OCI-LY3 (cell line): ENCODE measurements at regions not wholly inside any gene's neighbourhood (a gene's known extent, or its start where the extent isn't known, plus 50 kb on each side); places are given as distances from the start of the nearest gene placed in this dataset.

Source experiments
- CTCF ChIP-seq: fragments of 200-600, 300-600 bp; sonication (generic); IDR thresholded peaks from 2 replicates; pipeline ENCODE4 v1.5.1; 2014; ENCODE audit warnings: antibody characterized with exemption, low read length, low read depth
- EZH2phosphoT487 ChIP-seq: fragments of 200-600 bp; shearing (Covaris generic); IDR thresholded peaks from 2 replicates; pipeline ENCODE4 v1.6.1; 2018; ENCODE audit warnings: antibody characterized with exemption, mixed run types, low read depth

GRCh38 chr10:81548160-81548559, 326.8 kb upstream of the NRG3 start:
- TF ChIP-seq CTCF (no peak), EZH2phosphoT487 (no peak)
